HEK293 (cell line): ENCODE measurements at regions not wholly inside any gene's neighbourhood (a gene's known extent, or its start where the extent isn't known, plus 50 kb on each side); places are given as distances from the start of the nearest gene placed in this dataset.

ENCODE experiments used
- CTCF ChIA-PET: fragments of 350-600 bp; formaldehyde crosslinking; extraction: SDS; loops from one replicate; lab custom pipeline; 2021; ENCODE audit warnings: antibody characterized with exemption; lab: Yijun Ruan, JAX
- POLR2A ChIA-PET: fragments of 300-600 bp; formaldehyde crosslinking; extraction: SDS; loops from one replicate; lab custom pipeline; 2020; ENCODE audit warnings: antibody characterized with exemption, inconsistent platforms; lab: Yijun Ruan, JAX
- H3K27ac ChIP-seq: fragments of 200-500 bp; sonication (Bioruptor generic); 2 replicates; pipeline ENCODE4 v1.5.1; 2014; ENCODE audit warnings: low read depth, low read length, control low read depth, inconsistent platforms; ENCODE audit errors: extremely low read depth
- H3K36me3 ChIP-seq, 2 experiments: fragments of 200-500 bp in 1 of 2; sonication (Bioruptor generic) in 1 of 2; 1 replicate in 1 of 2; 2 replicates in 1 of 2; pipeline ENCODE4 v1.5.1; 2014 to 2017; ENCODE audit warnings: inconsistent platforms in 2 of 2, low read length in 2 of 2; ENCODE audit not compliant: control insufficient read depth in 2 of 2, insufficient read depth in 1 of 2
- H3K4me1 ChIP-seq: fragments of 200-500 bp; sonication (Bioruptor generic); 2 replicates; pipeline ENCODE4 v1.5.1; 2014; ENCODE audit warnings: mild to moderate bottlenecking, low read length, inconsistent platforms; ENCODE audit not compliant: control insufficient read depth, insufficient read depth
- H3K4me3 ChIP-seq: 2 replicates; pipeline ENCODE4 v1.5.1; 2011; ENCODE audit warnings: low read depth, mild to moderate bottlenecking, control low read depth, low read length, moderate library complexity
- H3K9me3 ChIP-seq: fragments of 200-500 bp; sonication (Bioruptor generic); 2 replicates; pipeline ENCODE4 v1.5.1; 2014; ENCODE audit warnings: low read depth, low read length, inconsistent platforms; ENCODE audit not compliant: control insufficient read depth, insufficient read depth
- GLI2 ChIP-seq: fragments of 450-650 bp; formaldehyde crosslinking; IDR thresholded peaks from 2 replicates; pipeline ENCODE4; 2017; ENCODE audit warnings: missing biosample characterization, missing genetic modification characterization, low read depth, borderline replicate concordance
- GLIS2 ChIP-seq: fragments of 450-650 bp; formaldehyde crosslinking; IDR thresholded peaks from 2 replicates; pipeline ENCODE4 v1.5.1; 2016; ENCODE audit warnings: missing biosample characterization, missing genetic modification characterization
- KLF7 ChIP-seq: fragments of 450-650 bp; formaldehyde crosslinking; IDR thresholded peaks from 2 replicates; pipeline ENCODE4 v1.5.1; 2016; ENCODE audit warnings: missing biosample characterization, missing genetic modification characterization, borderline replicate concordance
- PATZ1 ChIP-seq: fragments of 450-650 bp; formaldehyde crosslinking; IDR thresholded peaks from 2 replicates; pipeline ENCODE4 v1.5.1; 2016; ENCODE audit warnings: missing biosample characterization, missing genetic modification characterization
- PRDM10 ChIP-seq: fragments of 450-650 bp; formaldehyde crosslinking; IDR thresholded peaks from 2 replicates; pipeline ENCODE4 v1.5.1; 2016; ENCODE audit warnings: missing biosample characterization, missing genetic modification characterization
- REST ChIP-seq: fragments of 450-650 bp; formaldehyde crosslinking; IDR thresholded peaks from 2 replicates; pipeline ENCODE4 v1.5.1; 2016; ENCODE audit warnings: missing biosample characterization, missing genetic modification characterization
- TRIM28 ChIP-seq: IDR thresholded peaks from 2 replicates; pipeline ENCODE4 v1.6.1; 2011; ENCODE audit warnings: low read length, control low read depth, borderline replicate concordance
- ZBTB11 ChIP-seq: fragments of 450-650 bp; formaldehyde crosslinking; conservative IDR thresholded peaks from 2 replicates; pipeline ENCODE4 v1.5.1; 2016; ENCODE audit warnings: low read depth, missing biosample characterization, missing genetic modification characterization
- ZBTB17 ChIP-seq: fragments of 450-650 bp; formaldehyde crosslinking; IDR thresholded peaks from 2 replicates; pipeline ENCODE4 v1.5.1; 2016; ENCODE audit warnings: missing biosample characterization, missing genetic modification characterization
- ZNF132 ChIP-seq: fragments of 450-650 bp; formaldehyde crosslinking; IDR thresholded peaks from 2 replicates; pipeline ENCODE4 v1.5.1; 2017; ENCODE audit warnings: missing biosample characterization, missing genetic modification characterization, borderline replicate concordance
- ZNF133 ChIP-seq: fragments of 450-650 bp; formaldehyde crosslinking; IDR thresholded peaks from 2 replicates; pipeline ENCODE4 v1.5.1; 2016; ENCODE audit warnings: missing biosample characterization, missing genetic modification characterization
- ZNF140 ChIP-seq: fragments of 450-650 bp; formaldehyde crosslinking; IDR thresholded peaks from 2 replicates; pipeline ENCODE4 v1.5.1; 2016; ENCODE audit warnings: missing biosample characterization, missing genetic modification characterization
- ZNF146 ChIP-seq: fragments of 450-650 bp; formaldehyde crosslinking; IDR thresholded peaks from 2 replicates; pipeline ENCODE4 v1.5.1; 2016; ENCODE audit warnings: missing biosample characterization, missing genetic modification characterization
- ZNF248 ChIP-seq: fragments of 450-650 bp; formaldehyde crosslinking; IDR thresholded peaks from 2 replicates; pipeline ENCODE4 v1.5.1; 2017; ENCODE audit warnings: missing biosample characterization, missing genetic modification characterization
- ZNF426 ChIP-seq: fragments of 450-650 bp; formaldehyde crosslinking; IDR thresholded peaks from 2 replicates; pipeline ENCODE4 v1.5.1; 2017; ENCODE audit warnings: missing biosample characterization, missing genetic modification characterization, mild to moderate bottlenecking, inconsistent platforms, moderate library complexity
- TF ChIP-seq, protein P1 (sequence below): fragments of 450-650 bp; formaldehyde crosslinking; IDR thresholded peaks from 2 replicates; pipeline ENCODE4 v1.5.1; 2016; ENCODE audit warnings: missing biosample characterization, missing genetic modification characterization, low read depth

DNA sequence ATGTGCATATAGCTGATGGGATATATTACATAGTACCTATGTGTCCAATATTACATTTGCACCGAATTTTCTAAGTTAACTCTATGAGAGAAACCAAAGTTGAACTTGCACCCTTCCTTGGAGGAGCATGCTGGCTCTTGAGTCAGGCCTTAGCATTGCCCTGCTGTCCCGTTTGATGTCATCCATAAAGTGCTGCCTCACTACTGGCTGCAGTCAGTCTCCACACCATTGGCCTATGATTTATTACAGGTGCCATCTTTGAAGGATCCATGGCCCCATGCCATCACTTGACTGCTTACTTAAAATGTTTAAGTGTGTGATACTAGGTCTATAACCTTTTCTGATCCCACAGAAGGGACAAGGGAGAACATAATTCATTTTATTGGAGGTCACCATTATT lies 249.3 kb upstream of the RBBP8 start (continued):
- no peak for TF ChIP-seq PRDM10 (tag by site-specific recombination)

- no peak for TF ChIP-seq ZNF133 (tag by site-specific recombination)
- no peaks in the 10 kb centered on the region for H3K9me3 ChIP-seq
- POLR2A ChIA-PET, result no interaction called here
- no peak overlapping the region for H3K4me3 ChIP-seq
- no peaks in the 10 kb centered on the region for H3K36me3 ChIP-seq
- H3K27ac ChIP-seq, result no peak overlapping the region
- CTCF ChIA-PET, result interaction anchor here (1.1 kb wide), 1 partner anchor 20 kb away, joined by 4 read pairs; no protein-coding TSS in a partner anchor
- peaks cover 7% of the 10 kb centered on the region; the same call in 1 of the 2 replicates for H3K4me1 ChIP-seq
These were observed 248.9 kb upstream of the RBBP8 start for GRCh38 chr18:22684268-22684667.

- CTCF ChIA-PET, result interaction anchor here (0.6 kb wide), 1 partner anchor 460 kb away, joined by 3 read pairs; no protein-coding TSS in a partner anchor
- Histone ChIP-seq H3K9me3 (no peaks in the 10 kb centered on the region), H3K36me3 (no peaks in the 10 kb centered on the region), H3K4me3 (no peak overlapping the region), H3K27ac (no peak overlapping the region), H3K4me1 (peaks cover 7% of the 10 kb centered on the region; the same call in 1 of the 2 replicates)
- no peak for TF ChIP-seq ZNF132
- no peak for TF ChIP-seq ZNF146
- no peak for TF ChIP-seq PATZ1
- TF ChIP-seq, protein P1, sequence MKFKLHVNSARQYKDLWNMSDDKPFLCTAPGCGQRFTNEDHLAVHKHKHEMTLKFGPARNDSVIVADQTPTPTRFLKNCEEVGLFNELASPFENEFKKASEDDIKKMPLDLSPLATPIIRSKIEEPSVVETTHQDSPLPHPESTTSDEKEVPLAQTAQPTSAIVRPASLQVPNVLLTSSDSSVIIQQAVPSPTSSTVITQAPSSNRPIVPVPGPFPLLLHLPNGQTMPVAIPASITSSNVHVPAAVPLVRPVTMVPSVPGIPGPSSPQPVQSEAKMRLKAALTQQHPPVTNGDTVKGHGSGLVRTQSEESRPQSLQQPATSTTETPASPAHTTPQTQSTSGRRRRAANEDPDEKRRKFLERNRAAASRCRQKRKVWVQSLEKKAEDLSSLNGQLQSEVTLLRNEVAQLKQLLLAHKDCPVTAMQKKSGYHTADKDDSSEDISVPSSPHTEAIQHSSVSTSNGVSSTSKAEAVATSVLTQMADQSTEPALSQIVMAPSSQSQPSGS, result no peak
- no peak for TF ChIP-seq GLI2 (tag by site-specific recombination)
- no peak for TF ChIP-seq TRIM28
- no peak for TF ChIP-seq ZBTB17
- no peak for TF ChIP-seq ZNF140 (tag by site-specific recombination)
- no peak for TF ChIP-seq ZNF426
- no peak for TF ChIP-seq ZBTB11
- no peak for TF ChIP-seq GLIS2 (tag by site-specific recombination)
- TF ChIP-seq KLF7 (tag by site-specific recombination), result no peak
- no peak for TF ChIP-seq ZNF248 (tag by site-specific recombination)
- no peak for TF ChIP-seq REST (tag by site-specific recombination)
- POLR2A ChIA-PET, result no interaction called here
These were observed 247.3 kb upstream of the RBBP8 start for GRCh38 chr18:22685788-22686187.
